GM12875 (cell line): ENCODE measurements at regions not wholly inside any gene's neighbourhood (a gene's known extent, or its start where the extent isn't known, plus 50 kb on each side); places are given as distances from the start of the nearest gene placed in this dataset.
"Not testable (repeated sequence)": the region's sequence is repeated elsewhere in the genome, so short reads cannot be mapped to it uniquely, and the experiment has no call there.

Source experiments
- H3K4me3 ChIP-seq: one replicate; pipeline ENCODE4 v1.5.1; 2011; ENCODE audit warnings: low read depth, low read length, control low read depth
- TF ChIP-seq, protein P1 (sequence below): IDR thresholded peaks from 2 replicates; pipeline ENCODE4 v1.5.1; 2011; ENCODE audit warnings: low read depth, mild to moderate bottlenecking, control low read depth, inconsistent platforms, low read length, moderate library complexity, borderline replicate concordance; ENCODE audit not compliant: insufficient read depth

- H3K4me3 ChIP-seq = no peak overlapping the region
- TF ChIP-seq, protein P1, sequence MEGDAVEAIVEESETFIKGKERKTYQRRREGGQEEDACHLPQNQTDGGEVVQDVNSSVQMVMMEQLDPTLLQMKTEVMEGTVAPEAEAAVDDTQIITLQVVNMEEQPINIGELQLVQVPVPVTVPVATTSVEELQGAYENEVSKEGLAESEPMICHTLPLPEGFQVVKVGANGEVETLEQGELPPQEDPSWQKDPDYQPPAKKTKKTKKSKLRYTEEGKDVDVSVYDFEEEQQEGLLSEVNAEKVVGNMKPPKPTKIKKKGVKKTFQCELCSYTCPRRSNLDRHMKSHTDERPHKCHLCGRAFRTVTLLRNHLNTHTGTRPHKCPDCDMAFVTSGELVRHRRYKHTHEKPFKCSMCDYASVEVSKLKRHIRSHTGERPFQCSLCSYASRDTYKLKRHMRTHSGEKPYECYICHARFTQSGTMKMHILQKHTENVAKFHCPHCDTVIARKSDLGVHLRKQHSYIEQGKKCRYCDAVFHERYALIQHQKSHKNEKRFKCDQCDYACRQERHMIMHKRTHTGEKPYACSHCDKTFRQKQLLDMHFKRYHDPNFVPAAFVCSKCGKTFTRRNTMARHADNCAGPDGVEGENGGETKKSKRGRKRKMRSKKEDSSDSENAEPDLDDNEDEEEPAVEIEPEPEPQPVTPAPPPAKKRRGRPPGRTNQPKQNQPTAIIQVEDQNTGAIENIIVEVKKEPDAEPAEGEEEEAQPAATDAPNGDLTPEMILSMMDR = no peak
Observed at GRCh38 chr19:28066988-28067387, 1146.0 kb downstream of the UQCRFS1 start.

- H3K4me3 ChIP-seq = no peak overlapping the region
- TF ChIP-seq, protein P1 = no peak
Observed at GRCh38 chr19:28066161-28066560, 1146.8 kb downstream of the UQCRFS1 start.

GRCh38 chr19:28065026-28065425 lies 1147.9 kb downstream of the UQCRFS1 start:
- H3K4me3 ChIP-seq = no peak overlapping the region
- TF ChIP-seq, protein P1 = no peak

DNA sequence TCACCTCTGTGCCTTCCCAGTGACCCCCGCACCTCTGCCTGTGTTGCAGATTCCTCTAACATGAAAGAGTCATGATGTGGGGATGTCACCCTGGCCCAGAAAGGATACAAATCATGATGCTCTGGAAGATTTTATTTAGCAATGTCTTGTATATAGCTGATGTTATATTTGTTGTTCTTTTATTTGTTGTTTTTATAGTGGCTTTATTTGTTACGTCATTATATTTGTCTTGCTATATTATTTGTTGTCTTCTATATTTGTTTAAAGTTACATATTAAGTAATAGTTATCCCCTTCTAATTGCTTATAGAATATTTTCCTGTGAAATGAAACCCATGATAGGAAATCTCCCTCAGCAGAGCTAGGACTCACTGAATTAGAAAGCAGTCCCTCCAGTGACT lies 1149.2 kb downstream of the UQCRFS1 start:
- H3K4me3 ChIP-seq = no peak overlapping the region
- TF ChIP-seq, protein P1 = no peak

DNA sequence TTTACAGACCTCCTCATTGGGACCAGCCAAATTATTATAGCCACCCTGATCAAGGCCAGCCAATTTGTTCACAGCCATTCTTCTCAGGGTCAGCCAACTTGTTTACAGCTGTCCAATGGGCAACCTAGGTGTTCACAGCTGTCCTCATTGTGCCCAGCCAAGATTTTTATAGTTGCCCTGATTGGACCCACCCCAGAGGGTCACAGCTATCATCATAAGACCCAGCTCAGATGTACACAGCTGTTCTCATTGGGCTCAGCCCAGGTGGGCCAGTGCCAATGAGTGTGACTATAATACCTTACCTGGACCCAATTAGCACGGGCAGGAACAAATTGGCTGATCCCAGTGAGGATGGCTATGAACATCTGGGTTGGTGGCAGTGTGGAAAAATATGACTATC lies 1151.8 kb downstream of the UQCRFS1 start:
- TF ChIP-seq, protein P1 = no peak
- no peak overlapping the region for H3K4me3 ChIP-seq

DNA sequence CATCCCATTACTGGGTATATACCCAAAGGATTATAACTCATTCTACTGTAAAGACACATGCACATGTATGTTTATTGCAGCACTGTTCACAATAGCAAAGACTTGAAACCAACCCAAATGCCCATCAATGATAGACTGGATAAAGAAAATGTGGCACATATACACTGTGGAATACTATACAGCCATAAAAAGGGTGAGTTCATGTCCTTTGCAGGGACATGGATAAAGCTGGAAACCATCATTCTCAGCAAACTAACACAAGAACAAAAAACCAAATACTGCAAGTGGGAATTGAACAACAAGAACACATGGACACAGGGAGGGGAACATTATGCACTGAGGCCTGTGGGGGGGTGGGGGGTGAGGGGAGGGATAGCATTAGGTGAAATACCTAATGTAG lies 1155.9 kb downstream of the UQCRFS1 start:
- H3K4me3 ChIP-seq = not testable (repeated sequence)

DNA sequence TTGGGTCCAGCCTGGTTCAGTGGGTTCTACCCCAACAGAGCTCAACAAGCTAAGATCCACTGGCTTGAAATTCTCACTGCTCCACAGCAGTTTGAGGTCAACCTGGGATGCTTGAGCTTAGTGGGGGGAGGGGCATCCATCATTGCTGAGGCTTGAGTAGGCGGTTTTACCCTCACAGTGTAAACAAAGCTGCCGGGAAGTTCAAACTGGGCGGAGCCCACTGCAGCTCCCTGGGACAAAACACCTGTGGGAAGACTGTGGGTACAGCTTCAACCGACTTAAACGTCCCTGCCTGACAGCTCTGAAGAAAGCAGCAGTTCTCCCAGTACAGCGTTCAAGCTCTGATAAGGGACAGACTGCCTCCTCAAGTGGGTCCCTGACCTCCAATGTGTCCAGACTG lies 1161.9 kb downstream of the UQCRFS1 start:
- no peak overlapping the region for H3K4me3 ChIP-seq
- TF ChIP-seq, protein P1 = no peak

DNA sequence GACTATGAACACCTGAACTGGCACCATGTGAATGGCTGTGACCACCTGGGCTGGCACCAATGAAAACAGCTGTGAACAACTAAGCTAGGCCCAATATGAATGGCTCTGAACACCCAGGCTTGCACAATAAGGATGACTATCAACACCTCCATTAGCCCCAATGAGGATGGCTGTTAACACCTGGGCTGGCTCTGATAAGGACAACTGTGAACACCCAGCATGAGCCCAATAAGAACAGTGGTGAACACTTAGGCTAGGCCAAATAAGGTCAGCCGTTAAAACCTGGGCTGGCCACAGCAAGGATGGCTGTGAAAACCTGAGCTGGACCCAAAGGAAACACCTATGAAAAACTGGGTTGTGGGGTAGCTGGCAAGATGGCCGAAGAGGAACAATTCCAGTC lies 1163.1 kb downstream of the UQCRFS1 start:
- TF ChIP-seq, protein P1 = no peak
- H3K4me3 ChIP-seq = no peak overlapping the region
